ENCODE measurements at regions not wholly inside any gene's neighbourhood (a gene's known extent, or its start where the extent isn't known, plus 50 kb on each side); places are given as distances from the start of the nearest gene placed in this dataset.

DNA sequence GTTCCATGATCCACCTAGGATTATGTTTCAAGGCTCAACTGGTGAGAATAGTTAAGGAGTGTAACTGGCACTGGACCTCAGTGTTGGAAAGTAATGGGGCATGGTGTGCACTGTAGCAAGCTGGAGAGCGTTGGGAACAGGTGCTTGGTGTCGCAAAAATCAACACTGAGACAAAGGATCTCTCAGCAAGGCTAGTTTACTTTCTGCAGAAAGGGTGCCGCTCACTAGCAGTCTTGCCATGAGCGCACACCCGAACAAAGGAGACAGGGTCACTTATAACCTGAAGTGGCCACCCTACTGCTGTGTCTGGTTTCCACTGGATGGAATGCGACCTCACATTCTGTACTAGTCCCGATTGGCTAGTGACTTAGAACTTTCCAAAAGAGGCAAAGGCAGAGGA lies 133.2 kb downstream of the TMEM17 start:
- H3K27me3 ChIP-seq (ENCODE audit: control insufficient read depth, insufficient read depth, low read length) = no peaks in the 10 kb centered on the region
- WGBS (ENCODE audit: insufficient coverage, insufficient read length) = no CpG with 5 or more reads among the region's 7 CpGs
- peaks cover 1% of the 10 kb centered on the region for H3K9me3 ChIP-seq (ENCODE audit: control insufficient read depth, insufficient read depth, low read length)
- no peak overlapping the region for H3K4me3 ChIP-seq (ENCODE audit: low read length)
- H3K27ac ChIP-seq (ENCODE audit: low read length) = no peak overlapping the region
- H3K4me1 ChIP-seq (ENCODE audit: control insufficient read depth, insufficient read depth, low read length) = no peaks in the 10 kb centered on the region
- H3K36me3 ChIP-seq (ENCODE audit: control insufficient read depth, insufficient read depth, low read length) = peaks cover 4% of the 10 kb centered on the region; the same call in 1 of the 2 replicates
- no peak for DNase-seq (ENCODE audit: low read depth, low spot score)

DNA sequence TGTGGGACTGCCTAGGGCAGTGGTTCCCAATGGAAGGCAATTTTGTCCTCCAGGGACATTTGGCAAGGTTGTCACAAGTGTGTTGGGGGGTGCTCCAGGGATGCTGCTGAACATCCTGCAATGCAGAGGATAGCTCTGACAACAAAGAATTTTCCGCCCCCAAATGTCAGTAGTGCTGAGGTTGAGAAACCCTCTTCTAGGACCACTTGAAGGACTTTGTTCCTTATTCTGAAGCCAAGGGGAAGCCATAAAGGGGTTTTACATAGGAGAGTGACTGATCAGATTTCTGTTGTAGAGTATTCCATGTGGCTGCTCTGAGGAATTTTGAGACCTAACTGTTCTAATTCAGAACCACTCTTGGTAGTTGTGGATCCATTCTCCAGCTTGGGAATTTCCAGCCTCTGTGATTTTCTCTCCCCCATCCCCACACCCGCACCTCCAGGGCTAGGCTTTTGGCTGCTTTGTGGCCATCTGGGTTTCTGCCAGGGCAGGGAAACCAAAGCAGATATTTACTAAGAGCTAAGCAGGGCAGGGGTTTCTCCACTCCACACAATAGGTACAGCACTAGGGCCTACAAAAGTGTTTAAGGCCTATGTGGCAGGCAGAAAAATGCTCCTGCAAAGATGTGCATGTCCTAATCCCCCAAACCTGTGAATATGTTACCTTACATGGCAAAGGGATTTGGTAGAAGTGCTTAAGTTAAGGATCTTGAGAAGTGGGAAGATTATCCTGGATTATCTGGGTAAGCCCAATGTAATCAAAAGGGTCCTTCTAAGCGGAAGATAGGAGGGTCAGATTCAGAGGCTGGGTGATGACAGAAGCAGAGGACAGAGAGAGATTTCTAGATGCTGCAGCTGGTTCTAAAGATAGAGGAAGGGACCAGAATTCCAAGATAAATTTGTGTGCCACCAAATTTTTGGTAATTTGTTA lies 135.4 kb downstream of the TMEM17 start:
- Histone ChIP-seq H3K27ac (ENCODE audit: low read length) (no peak overlapping the region), H3K9me3 (ENCODE audit: control insufficient read depth, insufficient read depth, low read length) (peaks cover 1% of the 10 kb centered on the region), H3K4me1 (ENCODE audit: control insufficient read depth, insufficient read depth, low read length) (no peaks in the 10 kb centered on the region), H3K36me3 (ENCODE audit: control insufficient read depth, insufficient read depth, low read length) (peaks cover 4% of the 10 kb centered on the region; the same call in 1 of the 2 replicates), H3K27me3 (ENCODE audit: control insufficient read depth, insufficient read depth, low read length) (no peaks in the 10 kb centered on the region), H3K4me3 (ENCODE audit: low read length) (no peak overlapping the region)
- no peak for DNase-seq (ENCODE audit: low read depth, low spot score)
- WGBS (ENCODE audit: insufficient coverage, insufficient read length) = no CpG with 5 or more reads among the region's 3 CpGs

DNA sequence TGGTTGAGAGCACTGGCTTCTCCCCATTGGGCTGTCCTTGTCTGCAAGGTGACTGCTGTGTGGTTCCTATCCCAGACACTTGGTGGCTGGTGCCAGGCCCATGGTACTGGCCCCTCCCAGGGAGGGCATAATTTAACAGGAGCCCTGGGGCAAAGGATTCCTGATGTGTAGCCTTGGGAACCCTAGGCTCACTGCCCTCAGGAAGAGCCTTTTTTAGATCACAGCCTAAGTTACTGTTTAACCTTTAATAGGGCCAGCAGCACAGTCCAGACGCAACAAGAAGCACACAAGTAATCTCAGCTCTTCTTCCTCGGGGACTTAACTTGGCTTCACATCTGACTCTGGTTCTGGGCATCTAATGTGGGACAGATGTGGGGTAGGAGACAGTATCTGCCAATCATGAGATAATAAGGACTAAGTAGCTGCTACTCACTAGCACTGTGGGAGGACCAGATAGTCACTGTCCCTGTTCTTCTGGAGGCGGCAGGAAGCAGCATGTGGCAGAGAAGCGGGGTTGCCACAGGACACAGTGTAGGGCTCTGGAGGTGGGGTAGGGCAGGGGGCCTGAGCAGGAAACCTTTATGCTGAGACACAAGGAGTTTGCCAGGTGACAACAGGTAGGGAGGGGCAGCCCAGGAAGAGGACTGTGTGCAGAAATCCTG lies 136.3 kb downstream of the TMEM17 start:
- Histone ChIP-seq H3K4me3 (ENCODE audit: low read length) (no peak overlapping the region), H3K4me1 (ENCODE audit: control insufficient read depth, insufficient read depth, low read length) (no peaks in the 10 kb centered on the region), H3K9me3 (ENCODE audit: control insufficient read depth, insufficient read depth, low read length) (peaks cover 1% of the 10 kb centered on the region), H3K27ac (ENCODE audit: low read length) (no peak overlapping the region), H3K36me3 (ENCODE audit: control insufficient read depth, insufficient read depth, low read length) (peaks cover 4% of the 10 kb centered on the region; the same call in 1 of the 2 replicates), H3K27me3 (ENCODE audit: control insufficient read depth, insufficient read depth, low read length) (no peaks in the 10 kb centered on the region)
- WGBS (ENCODE audit: insufficient coverage, insufficient read length) = no CpG with 5 or more reads among the region's 4 CpGs
- no peak for DNase-seq (ENCODE audit: low read depth, low spot score)

DNA sequence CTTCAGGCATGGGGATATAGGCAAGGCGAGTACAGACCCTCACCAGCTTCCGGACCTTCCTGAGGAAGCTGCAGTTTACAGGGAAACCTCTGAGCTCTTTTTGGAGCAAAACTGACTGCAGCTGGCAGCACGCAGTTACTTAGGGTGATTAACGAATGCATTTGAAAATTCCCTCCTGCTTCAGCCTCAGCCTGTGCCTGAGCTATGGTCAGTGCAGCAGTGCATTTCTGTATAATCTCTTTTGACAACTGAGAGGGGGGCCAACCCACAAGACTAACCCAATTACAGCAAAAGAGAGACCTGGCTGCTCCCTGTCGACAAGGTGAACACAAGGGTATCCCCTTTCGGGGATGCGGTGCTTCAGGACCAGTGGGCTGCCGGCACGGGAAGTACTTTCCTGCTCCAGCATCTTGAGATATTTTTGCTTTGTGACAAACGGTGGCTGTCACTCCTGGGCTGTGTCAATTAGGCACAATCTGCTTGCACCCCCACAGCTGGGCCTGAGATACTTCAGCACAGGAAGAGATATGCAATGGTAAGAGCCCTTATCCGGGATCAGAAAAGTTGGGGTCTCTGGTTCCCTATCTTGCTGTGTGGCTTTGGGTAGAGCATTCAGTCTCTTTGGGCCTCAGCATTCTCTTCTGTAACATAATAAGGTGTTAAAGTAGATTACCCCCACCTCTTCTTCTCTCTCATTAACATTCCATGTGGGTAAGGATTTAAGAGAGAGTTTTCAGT lies 141.0 kb downstream of the TMEM17 start:
- no CpG with 5 or more reads among the region's 11 CpGs for WGBS (ENCODE audit: insufficient coverage, insufficient read length)

DNA sequence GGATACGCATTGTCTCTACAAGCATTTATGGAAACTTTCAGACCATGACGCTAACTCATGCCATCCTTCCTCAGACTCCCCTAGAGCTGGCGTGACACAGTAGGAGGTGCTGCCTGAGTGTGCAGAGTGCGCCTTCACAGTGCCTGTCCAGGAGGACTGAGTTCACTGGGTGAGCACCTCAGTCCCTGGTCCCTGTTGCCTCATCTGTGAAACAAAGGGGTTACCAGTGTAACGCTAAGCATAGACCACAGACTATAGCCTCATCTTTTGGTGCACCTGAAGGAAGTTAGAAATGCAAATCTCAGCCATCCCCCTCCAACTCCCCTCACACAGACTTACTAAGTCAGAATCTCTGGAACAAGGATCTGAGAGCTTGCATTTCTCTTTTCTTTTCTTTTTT lies 142.8 kb downstream of the TMEM17 start:
- no peak overlapping the region for H3K27ac ChIP-seq (ENCODE audit: low read length)
- H3K4me3 ChIP-seq (ENCODE audit: low read length) = no peak overlapping the region
- WGBS (ENCODE audit: insufficient coverage, insufficient read length) = no CpG with 5 or more reads among the region's 5 CpGs

More for the DNA sequence above, 141.0 kb downstream of the TMEM17 start:
- DNase-seq (ENCODE audit: low read depth, low spot score) = no peak
- peaks cover 2% of the 10 kb centered on the region; the same call in 1 of the 2 replicates for H3K4me1 ChIP-seq (ENCODE audit: control insufficient read depth, insufficient read depth, low read length)
- H3K27me3 ChIP-seq (ENCODE audit: control insufficient read depth, insufficient read depth, low read length) = no peaks in the 10 kb centered on the region
- H3K9me3 ChIP-seq (ENCODE audit: control insufficient read depth, insufficient read depth, low read length) = no peaks in the 10 kb centered on the region
- no peak overlapping the region for H3K4me3 ChIP-seq (ENCODE audit: low read length)
- no peaks in the 10 kb centered on the region for H3K36me3 ChIP-seq (ENCODE audit: control insufficient read depth, insufficient read depth, low read length)
- H3K27ac ChIP-seq (ENCODE audit: low read length) = no peak overlapping the region

DNA sequence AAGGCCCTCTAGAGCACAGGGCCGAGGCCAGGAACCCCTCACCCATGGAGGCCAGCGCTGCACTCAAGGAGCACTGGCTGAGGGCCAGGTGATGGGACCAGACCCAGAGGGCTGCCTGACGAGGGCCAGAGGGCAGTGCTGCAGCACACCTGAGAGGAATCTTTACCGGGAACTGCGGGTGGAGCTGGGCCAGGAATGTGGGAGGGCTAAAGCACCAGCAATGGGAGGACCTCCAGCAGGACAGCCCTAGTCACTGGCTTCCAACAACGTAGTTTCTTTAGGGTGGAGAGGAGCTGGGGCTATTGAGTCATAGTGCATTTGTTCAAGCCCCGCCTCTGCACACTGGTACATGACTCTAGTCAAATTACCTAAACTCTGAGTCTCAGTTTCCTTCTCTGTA lies 143.4 kb downstream of the TMEM17 start:
- H3K4me1 ChIP-seq (ENCODE audit: control insufficient read depth, insufficient read depth, low read length) = peaks cover 2% of the 10 kb centered on the region; the same call in 1 of the 2 replicates
- H3K36me3 ChIP-seq (ENCODE audit: control insufficient read depth, insufficient read depth, low read length) = no peaks in the 10 kb centered on the region
- no peak overlapping the region for H3K27ac ChIP-seq (ENCODE audit: low read length)
- DNase-seq (ENCODE audit: low read depth, low spot score) = no peak
- no CpG with 5 or more reads among the region's 7 CpGs for WGBS (ENCODE audit: insufficient coverage, insufficient read length)
- no peak overlapping the region for H3K4me3 ChIP-seq (ENCODE audit: low read length)
- no peaks in the 10 kb centered on the region for H3K27me3 ChIP-seq (ENCODE audit: control insufficient read depth, insufficient read depth, low read length)
- H3K9me3 ChIP-seq (ENCODE audit: control insufficient read depth, insufficient read depth, low read length) = no peaks in the 10 kb centered on the region

More for the DNA sequence above, 142.8 kb downstream of the TMEM17 start:
- no peak for DNase-seq (ENCODE audit: low read depth, low spot score)
- peaks cover 2% of the 10 kb centered on the region; the same call in 1 of the 2 replicates for H3K4me1 ChIP-seq (ENCODE audit: control insufficient read depth, insufficient read depth, low read length)
- H3K9me3 ChIP-seq (ENCODE audit: control insufficient read depth, insufficient read depth, low read length) = no peaks in the 10 kb centered on the region
- H3K36me3 ChIP-seq (ENCODE audit: control insufficient read depth, insufficient read depth, low read length) = no peaks in the 10 kb centered on the region
- H3K27me3 ChIP-seq (ENCODE audit: control insufficient read depth, insufficient read depth, low read length) = no peaks in the 10 kb centered on the region

DNA sequence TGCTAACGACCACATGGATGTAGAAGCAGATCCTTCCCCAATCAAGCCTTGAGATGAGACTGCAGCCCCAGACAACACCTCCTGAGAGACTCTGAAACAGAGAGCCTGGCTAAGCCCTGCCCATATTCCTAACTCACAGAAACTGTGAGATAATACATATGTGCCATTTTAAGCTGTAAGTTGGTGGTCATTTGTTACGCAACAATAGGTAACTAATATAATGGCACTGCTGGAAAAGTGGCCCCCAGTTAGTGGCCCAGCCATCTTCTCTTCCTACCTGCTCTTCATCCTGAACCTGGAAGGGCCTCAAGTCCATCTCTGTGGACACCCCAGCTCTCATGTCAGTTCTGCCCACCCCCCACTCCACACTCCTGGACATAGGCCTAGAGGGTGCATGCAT lies 144.0 kb downstream of the TMEM17 start:
- DNase-seq (ENCODE audit: low read depth, low spot score) = no peak
- H3K36me3 ChIP-seq (ENCODE audit: control insufficient read depth, insufficient read depth, low read length) = no peaks in the 10 kb centered on the region
- H3K9me3 ChIP-seq (ENCODE audit: control insufficient read depth, insufficient read depth, low read length) = no peaks in the 10 kb centered on the region
- whole genome bisulfite sequencing (ENCODE audit: insufficient coverage, insufficient read length) = no CpG with 5 or more reads among the region's 2 CpGs
- H3K27me3 ChIP-seq (ENCODE audit: control insufficient read depth, insufficient read depth, low read length) = no peaks in the 10 kb centered on the region
- H3K4me3 ChIP-seq (ENCODE audit: low read length) = no peak overlapping the region
- H3K4me1 ChIP-seq (ENCODE audit: control insufficient read depth, insufficient read depth, low read length) = peaks cover 2% of the 10 kb centered on the region; the same call in 1 of the 2 replicates
- no peak overlapping the region for H3K27ac ChIP-seq (ENCODE audit: low read length)

DNA sequence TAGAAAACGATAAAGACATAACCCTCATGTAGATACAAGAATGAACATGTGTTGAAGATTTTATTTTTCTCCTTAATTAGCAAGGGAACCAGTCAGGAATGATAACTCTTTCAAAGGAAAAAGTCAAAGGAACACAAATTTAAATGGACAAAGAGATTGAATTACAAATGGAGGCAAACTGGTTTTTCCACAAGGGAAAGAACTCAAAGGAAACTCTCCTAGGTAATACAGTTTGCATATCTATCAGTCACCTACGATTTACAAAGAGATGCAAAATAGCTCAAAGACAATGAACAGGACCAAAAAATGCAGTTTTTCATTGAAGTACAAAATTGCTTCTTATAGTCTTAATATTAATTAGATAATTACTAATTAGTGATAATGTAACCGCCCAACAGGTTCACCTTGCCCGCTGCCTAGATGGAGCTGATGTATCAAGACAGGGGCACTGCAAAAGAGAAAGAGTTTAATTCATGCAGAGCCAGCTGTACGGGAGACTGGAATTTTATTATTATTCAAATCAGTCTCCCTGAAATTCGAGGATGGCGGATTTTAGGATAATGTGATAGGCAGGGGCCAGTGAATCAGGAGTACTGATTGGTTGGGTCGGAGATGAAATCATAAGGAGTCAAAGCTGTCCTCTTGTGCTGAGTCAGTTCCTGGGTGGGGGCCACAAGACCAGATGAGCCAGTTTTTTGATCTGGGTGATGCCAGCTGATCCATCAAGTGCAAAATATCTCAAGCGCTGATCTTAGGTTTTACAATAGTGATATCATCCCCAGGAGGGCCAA lies 151.0 kb downstream of the TMEM17 start:
- no CpG with 5 or more reads among the region's 9 CpGs for WGBS (ENCODE audit: insufficient coverage, insufficient read length)
- no peaks in the 10 kb centered on the region for H3K9me3 ChIP-seq (ENCODE audit: control insufficient read depth, insufficient read depth, low read length)
- H3K4me1 ChIP-seq (ENCODE audit: control insufficient read depth, insufficient read depth, low read length) = no peaks in the 10 kb centered on the region
- no peaks in the 10 kb centered on the region for H3K36me3 ChIP-seq (ENCODE audit: control insufficient read depth, insufficient read depth, low read length)
- H3K27me3 ChIP-seq (ENCODE audit: control insufficient read depth, insufficient read depth, low read length) = no peaks in the 10 kb centered on the region
- peak; percentile 74 for DNase-seq (ENCODE audit: low read depth, low spot score)
- H3K4me3 ChIP-seq (ENCODE audit: low read length) = no peak overlapping the region
- no peak overlapping the region for H3K27ac ChIP-seq (ENCODE audit: low read length)

DNA sequence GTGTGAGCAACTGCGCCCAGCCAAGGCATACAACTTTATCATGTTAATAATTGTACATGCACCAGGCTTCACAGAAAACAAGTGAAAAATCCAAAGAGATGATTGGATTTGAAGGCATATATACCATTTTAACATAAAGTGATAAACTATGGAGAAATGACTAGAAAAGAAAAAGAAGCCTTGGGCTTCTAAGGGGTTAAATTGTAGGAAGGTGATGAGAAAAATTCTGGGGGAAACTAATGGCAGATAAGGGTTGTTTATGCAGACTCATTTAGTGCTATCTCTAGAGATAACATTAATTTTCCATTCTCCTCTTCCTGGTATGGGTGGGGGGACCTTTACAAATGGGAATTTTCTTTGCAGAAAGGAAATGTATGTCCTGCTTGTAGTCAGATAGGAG lies 154.0 kb downstream of the TMEM17 start:
- no peak for DNase-seq (ENCODE audit: low read depth, low spot score)
- Histone ChIP-seq H3K36me3 (ENCODE audit: control insufficient read depth, insufficient read depth, low read length) (no peaks in the 10 kb centered on the region), H3K27me3 (ENCODE audit: control insufficient read depth, insufficient read depth, low read length) (no peaks in the 10 kb centered on the region), H3K9me3 (ENCODE audit: control insufficient read depth, insufficient read depth, low read length) (no peaks in the 10 kb centered on the region), H3K27ac (ENCODE audit: low read length) (no peak overlapping the region), H3K4me1 (ENCODE audit: control insufficient read depth, insufficient read depth, low read length) (no peaks in the 10 kb centered on the region), H3K4me3 (ENCODE audit: low read length) (no peak overlapping the region)
- WGBS (ENCODE audit: insufficient coverage, insufficient read length) = no CpG with 5 or more reads among the region's 1 CpG
